K562 (cell line): ENCODE measurements at regions not wholly inside any gene's neighbourhood (a gene's known extent, or its start where the extent isn't known, plus 50 kb on each side); places are given as distances from the start of the nearest gene placed in this dataset.

Experiments used
- EZH2 ChIP-seq: IDR thresholded peaks from 2 replicates; pipeline ENCODE4 v1.6.1; 2012; ENCODE audit warnings: low read depth, mild to moderate bottlenecking, inconsistent platforms, low read length, borderline replicate concordance
- ZNF347 ChIP-seq: fragments of 450-650 bp; formaldehyde crosslinking; IDR thresholded peaks from 2 replicates; pipeline ENCODE4 v1.4.0; 2020; ENCODE audit warnings: low read depth, mild to moderate bottlenecking, moderate library complexity
- TF ChIP-seq, protein P1 (sequence below): fragments of 250-450 bp; sonication (Bioruptor Pico); IDR thresholded peaks from 2 replicates; pipeline ENCODE4 v1.5.0; 2021
- TF ChIP-seq, protein P2 (sequence below): fragments of 150-350 bp; conservative IDR thresholded peaks from 2 replicates; pipeline ENCODE4 v1.6.1; 2014; ENCODE audit warnings: low read length
- TF ChIP-seq, protein P3 (sequence below), 3 experiments: IDR thresholded peaks in 2 of 3; conservative IDR thresholded peaks in 1 of 3; 2 replicates each; pipeline ENCODE4 v1.5.1; 2011 to 2012; ENCODE audit warnings: low read length in 3 of 3, mild to moderate bottlenecking in 3 of 3, control low read depth in 2 of 3, improper control_type of control experiment in 1 of 3, inconsistent platforms in 1 of 3, low read depth in 1 of 3, mixed read lengths in 1 of 3, moderate library complexity in 1 of 3; ENCODE audit not compliant: insufficient read depth in 2 of 3

DNA sequence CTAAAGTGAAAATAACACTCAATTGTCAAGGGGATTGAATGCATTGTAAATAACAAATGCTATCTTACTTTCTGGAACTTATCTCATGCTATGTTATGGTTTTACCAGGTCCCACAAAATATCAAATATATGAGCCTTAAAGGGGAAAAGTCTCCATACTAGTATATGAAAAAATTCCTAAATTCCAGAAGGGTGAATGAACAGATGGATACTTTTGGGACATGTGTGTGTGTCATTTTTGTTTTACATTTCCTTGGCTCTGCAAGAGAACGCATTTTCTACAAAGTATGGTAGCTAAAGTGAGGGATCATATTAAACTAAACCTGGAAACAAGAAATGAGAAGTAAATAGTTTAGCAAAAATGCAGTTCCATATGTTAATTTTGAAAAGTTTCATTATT lies 682.8 kb downstream of the INHBA start:
- TF ChIP-seq, protein P1, sequence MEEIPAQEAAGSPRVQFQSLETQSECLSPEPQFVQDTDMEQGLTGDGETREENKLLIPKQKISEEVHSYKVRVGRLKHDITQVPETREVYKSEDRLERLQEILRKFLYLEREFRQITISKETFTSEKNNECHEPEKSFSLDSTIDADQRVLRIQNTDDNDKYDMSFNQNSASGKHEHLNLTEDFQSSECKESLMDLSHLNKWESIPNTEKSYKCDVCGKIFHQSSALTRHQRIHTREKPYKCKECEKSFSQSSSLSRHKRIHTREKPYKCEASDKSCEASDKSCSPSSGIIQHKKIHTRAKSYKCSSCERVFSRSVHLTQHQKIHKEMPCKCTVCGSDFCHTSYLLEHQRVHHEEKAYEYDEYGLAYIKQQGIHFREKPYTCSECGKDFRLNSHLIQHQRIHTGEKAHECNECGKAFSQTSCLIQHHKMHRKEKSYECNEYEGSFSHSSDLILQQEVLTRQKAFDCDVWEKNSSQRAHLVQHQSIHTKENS (CRISPR knock-in tag): no peak
- TF ChIP-seq EZH2 (no peak), ZNF347 (CRISPR knock-in tag) (no peak)
- TF ChIP-seq, protein P2, sequence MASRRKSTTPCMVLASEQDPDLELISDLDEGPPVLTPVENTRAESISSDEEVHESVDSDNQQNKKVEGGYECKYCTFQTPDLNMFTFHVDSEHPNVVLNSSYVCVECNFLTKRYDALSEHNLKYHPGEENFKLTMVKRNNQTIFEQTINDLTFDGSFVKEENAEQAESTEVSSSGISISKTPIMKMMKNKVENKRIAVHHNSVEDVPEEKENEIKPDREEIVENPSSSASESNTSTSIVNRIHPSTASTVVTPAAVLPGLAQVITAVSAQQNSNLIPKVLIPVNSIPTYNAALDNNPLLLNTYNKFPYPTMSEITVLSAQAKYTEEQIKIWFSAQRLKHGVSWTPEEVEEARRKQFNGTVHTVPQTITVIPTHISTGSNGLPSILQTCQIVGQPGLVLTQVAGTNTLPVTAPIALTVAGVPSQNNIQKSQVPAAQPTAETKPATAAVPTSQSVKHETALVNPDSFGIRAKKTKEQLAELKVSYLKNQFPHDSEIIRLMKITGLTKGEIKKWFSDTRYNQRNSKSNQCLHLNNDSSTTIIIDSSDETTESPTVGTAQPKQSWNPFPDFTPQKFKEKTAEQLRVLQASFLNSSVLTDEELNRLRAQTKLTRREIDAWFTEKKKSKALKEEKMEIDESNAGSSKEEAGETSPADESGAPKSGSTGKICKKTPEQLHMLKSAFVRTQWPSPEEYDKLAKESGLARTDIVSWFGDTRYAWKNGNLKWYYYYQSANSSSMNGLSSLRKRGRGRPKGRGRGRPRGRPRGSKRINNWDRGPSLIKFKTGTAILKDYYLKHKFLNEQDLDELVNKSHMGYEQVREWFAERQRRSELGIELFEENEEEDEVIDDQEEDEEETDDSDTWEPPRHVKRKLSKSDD: no peak
- TF ChIP-seq, protein P3, sequence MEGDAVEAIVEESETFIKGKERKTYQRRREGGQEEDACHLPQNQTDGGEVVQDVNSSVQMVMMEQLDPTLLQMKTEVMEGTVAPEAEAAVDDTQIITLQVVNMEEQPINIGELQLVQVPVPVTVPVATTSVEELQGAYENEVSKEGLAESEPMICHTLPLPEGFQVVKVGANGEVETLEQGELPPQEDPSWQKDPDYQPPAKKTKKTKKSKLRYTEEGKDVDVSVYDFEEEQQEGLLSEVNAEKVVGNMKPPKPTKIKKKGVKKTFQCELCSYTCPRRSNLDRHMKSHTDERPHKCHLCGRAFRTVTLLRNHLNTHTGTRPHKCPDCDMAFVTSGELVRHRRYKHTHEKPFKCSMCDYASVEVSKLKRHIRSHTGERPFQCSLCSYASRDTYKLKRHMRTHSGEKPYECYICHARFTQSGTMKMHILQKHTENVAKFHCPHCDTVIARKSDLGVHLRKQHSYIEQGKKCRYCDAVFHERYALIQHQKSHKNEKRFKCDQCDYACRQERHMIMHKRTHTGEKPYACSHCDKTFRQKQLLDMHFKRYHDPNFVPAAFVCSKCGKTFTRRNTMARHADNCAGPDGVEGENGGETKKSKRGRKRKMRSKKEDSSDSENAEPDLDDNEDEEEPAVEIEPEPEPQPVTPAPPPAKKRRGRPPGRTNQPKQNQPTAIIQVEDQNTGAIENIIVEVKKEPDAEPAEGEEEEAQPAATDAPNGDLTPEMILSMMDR (IDR thresholded peaks at IDR 0.05 in 2 of 3, conservative IDR thresholded peaks at IDR 0.05 in 1 of 3; ENCODE audit: insufficient read depth in 2 of 3, low read depth in 1 of 3, low read length in 3 of 3): no peak
